Upper lobe of left lung (tissue), 4 donors: ENCODE measurements at regions not wholly inside any gene's neighbourhood (a gene's known extent, or its start where the extent isn't known, plus 50 kb on each side); places are given as distances from the start of the nearest gene placed in this dataset.

ENCODE experiments used
- CTCF ChIP-seq, 6 experiments: fragments of 450-650 bp in 4 of 6; fragments of 200-600 bp in 2 of 6; sonication (generic) in 2 of 6; IDR thresholded peaks; one replicate each; pipeline ENCODE4 v1.5.1; 2016 to 2019; ENCODE audit warnings: antibody characterized with exemption in 6 of 6
- POLR2A ChIP-seq, 4 donors: fragments of 450-650 bp; IDR thresholded peaks; one replicate each; pipeline ENCODE4 v1.5.1; 2016 to 2017; ENCODE audit warnings: antibody characterized with exemption in 4 of 4, mild to moderate bottlenecking in 2 of 4
- POLR2AphosphoS5 ChIP-seq, 2 donors: sonication (generic); formaldehyde crosslinking; IDR thresholded peaks; one replicate each; pipeline ENCODE4 v1.5.1; 2017; ENCODE audit warnings: antibody characterized with exemption in 2 of 2

DNA sequence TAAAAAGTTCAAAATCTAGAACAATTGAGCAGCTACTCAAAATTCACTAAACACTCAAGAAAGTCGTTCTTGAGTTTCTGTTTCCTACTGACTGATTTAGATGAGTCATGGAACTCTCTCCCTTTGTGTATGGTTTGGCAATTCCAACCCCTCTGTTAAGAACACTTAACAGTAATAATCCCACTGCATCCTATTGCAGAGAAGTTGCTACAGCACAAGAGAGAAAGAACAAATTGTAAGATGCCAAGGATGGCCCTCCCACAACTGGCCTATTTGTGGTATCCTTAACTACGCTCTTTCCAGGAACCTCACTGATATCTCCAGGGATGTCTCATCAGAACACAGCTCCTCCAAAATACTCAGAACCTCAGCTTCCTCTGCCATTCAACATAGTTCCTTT, 701.8 kb upstream of the TENM3 start:
- TF ChIP-seq POLR2A (IDR thresholded peaks at IDR 0.05) (no peak), CTCF (IDR thresholded peaks at IDR 0.05) (no peak), POLR2AphosphoS5 (IDR thresholded peaks at IDR 0.05) (no peak)
